Cardiac muscle cell (in vitro differentiated cells and primary cell): ENCODE measurements at regions not wholly inside any gene's neighbourhood (a gene's known extent, or its start where the extent isn't known, plus 50 kb on each side); places are given as distances from the start of the nearest gene placed in this dataset.

Experiments used
- DNase-seq, 2 donors: peaks; one replicate each; pipeline versions ENCODE4 v3.0.0 to v3.0.0-alpha.2; 2010 to 2017; ENCODE audit warnings: low read depth in 1 of 2, low spot score in 1 of 2
- H3K27ac ChIP-seq: fragments of 200-600 bp; sonication (generic); 2 replicates; pipeline ENCODE4 v1.5.1; 2016
- H3K27me3 ChIP-seq: fragments of 200-600 bp; sonication (generic); 2 replicates; pipeline ENCODE4 v1.6.0; 2016; ENCODE audit warnings: control low read depth
- H3K36me3 ChIP-seq: fragments of 200-600 bp; sonication (generic); 2 replicates; pipeline ENCODE4 v1.5.1; 2016; ENCODE audit warnings: control low read depth
- H3K4me1 ChIP-seq: fragments of 200-600 bp; sonication (generic); 2 replicates; pipeline ENCODE4 v1.8.1; 2017; ENCODE audit warnings: low read depth, mild to moderate bottlenecking, mixed run types
- H3K4me3 ChIP-seq: fragments of 200-600 bp; sonication (generic); 2 replicates; pipeline ENCODE4 v1.5.1; 2016; ENCODE audit warnings: mild to moderate bottlenecking
- H3K9me3 ChIP-seq: fragments of 200-600 bp; sonication (generic); 2 replicates; pipeline ENCODE4 v1.5.1; 2017; ENCODE audit warnings: low read depth, mild to moderate bottlenecking, control low read depth
- CTCF ChIP-seq: IDR thresholded peaks from 2 replicates; pipeline ENCODE4 v1.5.1; 2012; ENCODE audit warnings: low read depth, mild to moderate bottlenecking, low read length

- DNase-seq, result no peak
- no peaks in the 10 kb centered on the region for H3K9me3 ChIP-seq
- H3K36me3 ChIP-seq, result no peaks in the 10 kb centered on the region
- TF ChIP-seq CTCF, result no peak
- no peak overlapping the region for H3K27ac ChIP-seq
- H3K4me1 ChIP-seq, result peaks cover 3% of the 10 kb centered on the region
- H3K27me3 ChIP-seq, result no peaks in the 10 kb centered on the region
- H3K4me3 ChIP-seq, result no peak overlapping the region
These were observed 85.8 kb upstream of the SEC14L1 start for GRCh38 chr17:77054936-77055335.

GRCh38 chr17:77055453-77055852 lies 85.3 kb upstream of the SEC14L1 start:
- Histone ChIP-seq H3K9me3 (no peaks in the 10 kb centered on the region), H3K27me3 (no peaks in the 10 kb centered on the region), H3K36me3 (no peaks in the 10 kb centered on the region), H3K4me3 (no peak overlapping the region), H3K27ac (no peak overlapping the region), H3K4me1 (no peaks in the 10 kb centered on the region)
- TF ChIP-seq CTCF, result no peak
- DNase-seq, result no peak

GRCh38 chr17:77058016-77058415 lies 82.8 kb upstream of the SEC14L1 start:
- no peak for DNase-seq
- Histone ChIP-seq H3K4me3 (no peak overlapping the region), H3K27me3 (no peaks in the 10 kb centered on the region), H3K4me1 (no peaks in the 10 kb centered on the region), H3K36me3 (no peaks in the 10 kb centered on the region), H3K9me3 (no peaks in the 10 kb centered on the region), H3K27ac (no peak overlapping the region)
- no peak for TF ChIP-seq CTCF

GRCh38 chr17:77061669-77062068 lies 79.1 kb upstream of the SEC14L1 start:
- Histone ChIP-seq H3K4me3 (no peak overlapping the region), H3K27ac (no peak overlapping the region), H3K4me1 (no peaks in the 10 kb centered on the region), H3K36me3 (no peaks in the 10 kb centered on the region), H3K27me3 (no peaks in the 10 kb centered on the region), H3K9me3 (no peaks in the 10 kb centered on the region)
- no peak for TF ChIP-seq CTCF
- peak in 1 of 2 donors; percentile 44 for DNase-seq

- no peaks in the 10 kb centered on the region for H3K9me3 ChIP-seq
- no peak overlapping the region for H3K27ac ChIP-seq
- no peak for TF ChIP-seq CTCF
These were observed 76.2 kb upstream of the SEC14L1 start for GRCh38 chr17:77064598-77064997.

GRCh38 chr17:77066165-77066564 lies 74.6 kb upstream of the SEC14L1 start:
- Histone ChIP-seq H3K36me3 (no peaks in the 10 kb centered on the region), H3K4me1 (no peaks in the 10 kb centered on the region), H3K4me3 (no peak overlapping the region), H3K9me3 (no peaks in the 10 kb centered on the region), H3K27ac (no peak overlapping the region), H3K27me3 (no peaks in the 10 kb centered on the region)
- no peak for DNase-seq
- no peak for TF ChIP-seq CTCF

More at GRCh38 chr17:77064598-77064997, 76.2 kb upstream of the SEC14L1 start:
- Histone ChIP-seq H3K4me1 (no peaks in the 10 kb centered on the region), H3K27me3 (no peaks in the 10 kb centered on the region), H3K4me3 (no peak overlapping the region), H3K36me3 (no peaks in the 10 kb centered on the region)
- no peak for DNase-seq
